ENCODE measurements at regions not wholly inside any gene's neighbourhood (a gene's known extent, or its start where the extent isn't known, plus 50 kb on each side); places are given as distances from the start of the nearest gene placed in this dataset.

GRCh38 chr13:50668691-50669271, 174.7 kb downstream of the DLEU7 start:
- Histone ChIP-seq H4K20me1 (ENCODE audit: insufficient read depth, low read length) (no peaks in the 10 kb centered on the region), H3K4me2 (ENCODE audit: insufficient read depth, low read length) (no peak overlapping the region), H3K27ac (ENCODE audit: low read depth, low read length) (no peak overlapping the region), H3K9me3 (ENCODE audit: low read depth, low read length) (no peaks in the 10 kb centered on the region), H3K4me3 (ENCODE audit: insufficient read depth, low read length) (no peak overlapping the region), H3K4me1 (ENCODE audit: insufficient read depth, low read length) (peaks cover 13% of the 10 kb centered on the region), H3K79me2 (ENCODE audit: insufficient read depth, low read length) (no peaks in the 10 kb centered on the region), H3K27me3 (ENCODE audit: insufficient read depth, low read length) (no peaks in the 10 kb centered on the region), H3K36me3 (ENCODE audit: insufficient read depth, low read length) (no peaks in the 10 kb centered on the region), H2AFZ (ENCODE audit: low read length) (no peak overlapping the region)
- TF ChIP-seq CTCF (IDR thresholded peaks at IDR 0.05; ENCODE audit: extremely low read depth, low read depth, low read length): no peak
- DNase-seq (ENCODE audit: insufficient read length, low spot score, missing footprints): no peak

GRCh38 chr13:50670272-50670671, 173.2 kb downstream of the DLEU7 start:
- Histone ChIP-seq H4K20me1 (ENCODE audit: insufficient read depth, low read length) (no peaks in the 10 kb centered on the region), H3K79me2 (ENCODE audit: insufficient read depth, low read length) (no peaks in the 10 kb centered on the region), H3K4me3 (ENCODE audit: insufficient read depth, low read length) (no peak overlapping the region), H3K27ac (ENCODE audit: low read depth, low read length) (no peak overlapping the region), H3K4me1 (ENCODE audit: insufficient read depth, low read length) (peaks cover 13% of the 10 kb centered on the region), H2AFZ (ENCODE audit: low read length) (no peak overlapping the region), H3K9me3 (ENCODE audit: low read depth, low read length) (no peaks in the 10 kb centered on the region), H3K27me3 (ENCODE audit: insufficient read depth, low read length) (no peaks in the 10 kb centered on the region), H3K36me3 (ENCODE audit: insufficient read depth, low read length) (no peaks in the 10 kb centered on the region), H3K4me2 (ENCODE audit: insufficient read depth, low read length) (no peak overlapping the region)
- no peak for DNase-seq (ENCODE audit: insufficient read length, low spot score, missing footprints)
- TF ChIP-seq CTCF (IDR thresholded peaks at IDR 0.05; ENCODE audit: extremely low read depth, low read depth, low read length): no peak

DNA sequence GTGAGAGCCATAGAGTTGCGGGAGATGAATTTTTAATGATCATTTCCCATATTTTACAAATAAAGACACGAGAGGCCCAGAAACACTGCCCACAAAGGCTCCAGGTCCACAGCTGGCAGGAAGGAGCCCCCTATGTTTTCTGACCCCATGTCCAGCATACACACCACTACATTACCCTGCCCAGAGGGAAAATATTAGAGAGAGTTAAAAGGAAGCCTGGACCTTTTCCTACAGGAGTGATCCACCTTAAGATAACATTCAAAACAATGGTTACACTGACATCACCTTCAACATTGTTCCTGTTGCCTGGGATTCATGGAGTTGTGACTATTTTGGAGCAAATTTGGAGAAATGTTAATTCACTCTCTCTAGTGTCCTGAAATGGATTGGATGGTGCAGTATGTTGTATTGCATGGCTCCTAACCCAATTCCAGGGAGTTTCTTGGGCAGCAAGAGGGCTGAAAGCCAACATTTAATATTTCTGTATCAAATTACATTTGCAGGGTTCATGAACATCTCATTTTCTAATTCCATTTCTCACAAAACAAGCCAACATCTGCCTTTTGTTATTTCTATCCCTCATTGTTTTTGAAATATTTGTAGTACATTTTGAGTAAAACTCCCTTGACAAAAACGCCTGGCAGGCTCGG, 172.5 kb downstream of the DLEU7 start:
- H3K4me2 ChIP-seq (ENCODE audit: insufficient read depth, low read length): no peak overlapping the region
- no peak overlapping the region for H3K27ac ChIP-seq (ENCODE audit: low read depth, low read length)
- no peak overlapping the region for H2AFZ ChIP-seq (ENCODE audit: low read length)
- no peaks in the 10 kb centered on the region for H3K36me3 ChIP-seq (ENCODE audit: insufficient read depth, low read length)
- DNase-seq (ENCODE audit: insufficient read length, low spot score, missing footprints): no peak
- H3K79me2 ChIP-seq (ENCODE audit: insufficient read depth, low read length): no peaks in the 10 kb centered on the region
- H3K4me3 ChIP-seq (ENCODE audit: insufficient read depth, low read length): no peak overlapping the region
- peaks cover 17% of the 10 kb centered on the region for H3K4me1 ChIP-seq (ENCODE audit: insufficient read depth, low read length)
- no peak for TF ChIP-seq CTCF (IDR thresholded peaks at IDR 0.05; ENCODE audit: extremely low read depth, low read depth, low read length)
- no peaks in the 10 kb centered on the region for H3K27me3 ChIP-seq (ENCODE audit: insufficient read depth, low read length)
- no peaks in the 10 kb centered on the region for H4K20me1 ChIP-seq (ENCODE audit: insufficient read depth, low read length)
- no peaks in the 10 kb centered on the region for H3K9me3 ChIP-seq (ENCODE audit: low read depth, low read length)

DNA sequence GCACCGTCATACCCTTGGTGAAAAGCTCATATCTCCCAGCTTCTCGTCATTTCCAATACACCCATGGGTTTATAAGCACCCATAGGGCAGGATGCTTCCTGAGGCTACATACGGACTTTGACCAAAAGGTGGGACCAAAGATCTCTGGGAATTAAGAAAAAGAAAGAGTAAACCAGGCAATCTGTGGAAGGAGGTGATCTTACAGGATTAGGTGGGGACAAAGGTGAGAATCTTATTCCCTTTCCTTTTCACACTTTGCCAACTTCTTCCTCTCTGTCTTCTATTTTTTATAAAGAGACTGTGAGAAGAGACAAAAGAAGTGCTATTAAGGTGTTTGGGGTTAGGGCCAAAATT, 172.0 kb downstream of the DLEU7 start:
- no peaks in the 10 kb centered on the region for H3K9me3 ChIP-seq (ENCODE audit: low read depth, low read length)
- no peaks in the 10 kb centered on the region for H3K27me3 ChIP-seq (ENCODE audit: insufficient read depth, low read length)
- H2AFZ ChIP-seq (ENCODE audit: low read length): no peak overlapping the region
- no peaks in the 10 kb centered on the region for H3K36me3 ChIP-seq (ENCODE audit: insufficient read depth, low read length)
- peaks cover 22% of the 10 kb centered on the region for H3K4me1 ChIP-seq (ENCODE audit: insufficient read depth, low read length)
- no peak overlapping the region for H3K4me2 ChIP-seq (ENCODE audit: insufficient read depth, low read length)
- H3K27ac ChIP-seq (ENCODE audit: low read depth, low read length): no peak overlapping the region
- DNase-seq (ENCODE audit: insufficient read length, low spot score, missing footprints): no peak
- H3K4me3 ChIP-seq (ENCODE audit: insufficient read depth, low read length): no peak overlapping the region
- no peaks in the 10 kb centered on the region for H3K79me2 ChIP-seq (ENCODE audit: insufficient read depth, low read length)
- TF ChIP-seq CTCF (IDR thresholded peaks at IDR 0.05; ENCODE audit: extremely low read depth, low read depth, low read length): no peak
- no peaks in the 10 kb centered on the region for H4K20me1 ChIP-seq (ENCODE audit: insufficient read depth, low read length)

All from osteoblast (primary cell).